ENCODE measurements at regions not wholly inside any gene's neighbourhood (a gene's known extent, or its start where the extent isn't known, plus 50 kb on each side); places are given as distances from the start of the nearest gene placed in this dataset.
"Not testable (repeated sequence)": the region's sequence is repeated elsewhere in the genome, so short reads cannot be mapped to it uniquely, and the experiment has no call there.

GRCh38 chr7:149930374-149931068 lies 56.8 kb downstream of the ATP6V0E2 start:
- not testable (repeated sequence) for H3K4me3 ChIP-seq (ENCODE audit: low read depth, low read length); DNase-seq (ENCODE audit: low read depth)

GRCh38 chr7:149933776-149934175 lies 60.0 kb downstream of the ATP6V0E2 start:
- not testable (repeated sequence) for DNase-seq (ENCODE audit: low read depth)

GRCh38 chr7:149947346-149947745 lies 73.6 kb downstream of the ATP6V0E2 start:
- DNase-seq (ENCODE audit: low read depth); H3K4me3 ChIP-seq (ENCODE audit: low read depth, low read length): not testable (repeated sequence)

More at GRCh38 chr7:149933776-149934175, 60.0 kb downstream of the ATP6V0E2 start:
- not testable (repeated sequence) for H3K4me3 ChIP-seq (ENCODE audit: low read depth, low read length)

- DNase-seq (ENCODE audit: low read depth); H3K4me3 ChIP-seq (ENCODE audit: low read depth, low read length): not testable (repeated sequence)
Observed at GRCh38 chr7:149948444-149948843, 74.7 kb downstream of the ATP6V0E2 start.

- not testable (repeated sequence) for H3K4me3 ChIP-seq (ENCODE audit: low read depth, low read length); DNase-seq (ENCODE audit: low read depth)
Observed at GRCh38 chr7:149949863-149950577, 76.3 kb downstream of the ATP6V0E2 start.

GRCh38 chr7:149950578-149950924 lies 76.8 kb downstream of the ATP6V0E2 start:
- not testable (repeated sequence) for H3K4me3 ChIP-seq (ENCODE audit: low read depth, low read length); DNase-seq (ENCODE audit: low read depth)

GRCh38 chr7:149951579-149951978 lies 77.8 kb downstream of the ATP6V0E2 start:
- DNase-seq (ENCODE audit: low read depth); H3K4me3 ChIP-seq (ENCODE audit: low read depth, low read length): not testable (repeated sequence)

GRCh38 chr7:149958880-149959279 lies 85.1 kb downstream of the ATP6V0E2 start:
- not testable (repeated sequence) for DNase-seq (ENCODE audit: low read depth); H3K4me3 ChIP-seq (ENCODE audit: low read depth, low read length)

GRCh38 chr7:149960863-149961262 lies 87.1 kb downstream of the ATP6V0E2 start:
- not testable (repeated sequence) for H3K4me3 ChIP-seq (ENCODE audit: low read depth, low read length); DNase-seq (ENCODE audit: low read depth)

GRCh38 chr7:149961878-149962277 lies 88.1 kb downstream of the ATP6V0E2 start:
- DNase-seq (ENCODE audit: low read depth); H3K4me3 ChIP-seq (ENCODE audit: low read depth, low read length): not testable (repeated sequence)

GRCh38 chr7:149962685-149963319 lies 89.0 kb downstream of the ATP6V0E2 start:
- H3K4me3 ChIP-seq (ENCODE audit: low read depth, low read length); DNase-seq (ENCODE audit: low read depth): not testable (repeated sequence)

GRCh38 chr7:149963985-149964384 lies 90.2 kb downstream of the ATP6V0E2 start:
- H3K4me3 ChIP-seq (ENCODE audit: low read depth, low read length); DNase-seq (ENCODE audit: low read depth): not testable (repeated sequence)

- not testable (repeated sequence) for DNase-seq (ENCODE audit: low read depth); H3K4me3 ChIP-seq (ENCODE audit: low read depth, low read length)
Observed at GRCh38 chr7:149966444-149966843, 92.7 kb downstream of the ATP6V0E2 start.

- not testable (repeated sequence) for DNase-seq (ENCODE audit: low read depth); H3K4me3 ChIP-seq (ENCODE audit: low read depth, low read length)
Observed at GRCh38 chr7:149972977-149973376, 99.2 kb downstream of the ATP6V0E2 start.

- not testable (repeated sequence) for DNase-seq (ENCODE audit: low read depth); H3K4me3 ChIP-seq (ENCODE audit: low read depth, low read length)
Observed at GRCh38 chr7:149973681-149974080, 99.9 kb downstream of the ATP6V0E2 start.

- DNase-seq (ENCODE audit: low read depth); H3K4me3 ChIP-seq (ENCODE audit: low read depth, low read length): not testable (repeated sequence)
Observed at GRCh38 chr7:149975608-149976007, 101.8 kb downstream of the ATP6V0E2 start.

GRCh38 chr7:149978537-149978936 lies 104.8 kb downstream of the ATP6V0E2 start:
- DNase-seq (ENCODE audit: low read depth); H3K4me3 ChIP-seq (ENCODE audit: low read depth, low read length): not testable (repeated sequence)

GRCh38 chr7:149978944-149979343 lies 105.2 kb downstream of the ATP6V0E2 start:
- not testable (repeated sequence) for DNase-seq (ENCODE audit: low read depth); H3K4me3 ChIP-seq (ENCODE audit: low read depth, low read length)

- not testable (repeated sequence) for DNase-seq (ENCODE audit: low read depth)
Observed at GRCh38 chr7:149982537-149983112, 108.9 kb downstream of the ATP6V0E2 start.

GRCh38 chr7:149986866-149987265 lies 113.1 kb downstream of the ATP6V0E2 start:
- not testable (repeated sequence) for H3K4me3 ChIP-seq (ENCODE audit: low read depth, low read length); DNase-seq (ENCODE audit: low read depth)

More at GRCh38 chr7:149982537-149983112, 108.9 kb downstream of the ATP6V0E2 start:
- H3K4me3 ChIP-seq (ENCODE audit: low read depth, low read length), result not testable (repeated sequence)
